Upper lobe of left lung (tissue), 6 donors: ENCODE measurements at regions not wholly inside any gene's neighbourhood (a gene's known extent, or its start where the extent isn't known, plus 50 kb on each side); places are given as distances from the start of the nearest gene placed in this dataset.

Source experiments
- ATAC-seq, 2 donors: fragments of 200-7000 bp; cut with Tn5 transposase; one replicate each; pipeline ENCODE4 v1.9.1; 2022; ENCODE audit warnings: mild to moderate bottlenecking in 2 of 2, moderate library complexity in 2 of 2; ENCODE audit not compliant: low FRiP score in 2 of 2
- DNase-seq, 2 donors: peaks; one replicate each; pipeline ENCODE4 v3.0.0-alpha.2; 2019 to 2020
- H3K27ac ChIP-seq, 4 donors: fragments of 200-600 bp; sonication (generic); one replicate each; pipeline ENCODE4 v1.5.1; 2016 to 2019
- H3K27me3 ChIP-seq, 4 donors: fragments of 200-600 bp; sonication (generic); one replicate each; pipeline ENCODE4 v1.5.1; 2017 to 2019
- H3K36me3 ChIP-seq, 4 donors: fragments of 200-600 bp; sonication (generic); one replicate each; pipeline ENCODE4 v1.5.1; 2016 to 2019
- H3K4me1 ChIP-seq, 4 donors: fragments of 200-600 bp; sonication (generic); one replicate each; pipeline ENCODE4 v1.5.1; 2018 to 2019
- H3K4me3 ChIP-seq, 4 donors: fragments of 200-600 bp; sonication (generic); one replicate each; pipeline ENCODE4 v1.5.1; 2017 to 2019; ENCODE audit warnings: mild to moderate bottlenecking in 2 of 4, moderate library complexity in 1 of 4
- H3K9me3 ChIP-seq, 4 donors: fragments of 200-600 bp; sonication (generic); one replicate each; pipeline ENCODE4 v1.5.1; 2018 to 2019
- EP300 ChIP-seq, 4 donors: sonication (generic); formaldehyde crosslinking; IDR thresholded peaks; one replicate each; pipeline ENCODE4 v1.5.1; 2017; ENCODE audit warnings: antibody characterized with exemption in 4 of 4, control low read depth in 2 of 4
- POLR2A ChIP-seq, 4 donors: fragments of 450-650 bp; IDR thresholded peaks; one replicate each; pipeline ENCODE4 v1.5.1; 2016 to 2017; ENCODE audit warnings: antibody characterized with exemption in 4 of 4, mild to moderate bottlenecking in 2 of 4
- POLR2AphosphoS5 ChIP-seq, 2 donors: sonication (generic); formaldehyde crosslinking; IDR thresholded peaks; one replicate each; pipeline ENCODE4 v1.5.1; 2017; ENCODE audit warnings: antibody characterized with exemption in 2 of 2
- WGBS, 2 donors: methylation state at CpG; one replicate each; pipeline ENCODE4 v1.1.5; 2017 to 2018; 5-methylcytosine and 5-hydroxymethylcytosine counted together
- TF ChIP-seq, protein P1 (sequence below), 6 experiments: fragments of 450-650 bp in 4 of 6; fragments of 200-600 bp in 2 of 6; sonication (generic) in 2 of 6; IDR thresholded peaks; one replicate each; pipeline ENCODE4 v1.5.1; 2016 to 2019; ENCODE audit warnings: antibody characterized with exemption in 6 of 6
- donor health status: DM: no; HTN: no; CAD: no; lungs with moderate emphysema.
- donor health status: DM: no; HTN: yes; CAD: no; lungs with severe emphysema.

- H3K27me3 ChIP-seq: no peaks in the 10 kb centered on the region
- 71 to 72% methylated on average over 11 of the region's 11 CpGs for WGBS, 2 donors
- H3K27ac ChIP-seq: no peak overlapping the region
- no peak overlapping the region for H3K4me3 ChIP-seq
- DNase-seq (no peak), ATAC-seq (no peak)
- no peak for TF ChIP-seq POLR2AphosphoS5 (IDR thresholded peaks at IDR 0.05)
- TF ChIP-seq, protein P1, sequence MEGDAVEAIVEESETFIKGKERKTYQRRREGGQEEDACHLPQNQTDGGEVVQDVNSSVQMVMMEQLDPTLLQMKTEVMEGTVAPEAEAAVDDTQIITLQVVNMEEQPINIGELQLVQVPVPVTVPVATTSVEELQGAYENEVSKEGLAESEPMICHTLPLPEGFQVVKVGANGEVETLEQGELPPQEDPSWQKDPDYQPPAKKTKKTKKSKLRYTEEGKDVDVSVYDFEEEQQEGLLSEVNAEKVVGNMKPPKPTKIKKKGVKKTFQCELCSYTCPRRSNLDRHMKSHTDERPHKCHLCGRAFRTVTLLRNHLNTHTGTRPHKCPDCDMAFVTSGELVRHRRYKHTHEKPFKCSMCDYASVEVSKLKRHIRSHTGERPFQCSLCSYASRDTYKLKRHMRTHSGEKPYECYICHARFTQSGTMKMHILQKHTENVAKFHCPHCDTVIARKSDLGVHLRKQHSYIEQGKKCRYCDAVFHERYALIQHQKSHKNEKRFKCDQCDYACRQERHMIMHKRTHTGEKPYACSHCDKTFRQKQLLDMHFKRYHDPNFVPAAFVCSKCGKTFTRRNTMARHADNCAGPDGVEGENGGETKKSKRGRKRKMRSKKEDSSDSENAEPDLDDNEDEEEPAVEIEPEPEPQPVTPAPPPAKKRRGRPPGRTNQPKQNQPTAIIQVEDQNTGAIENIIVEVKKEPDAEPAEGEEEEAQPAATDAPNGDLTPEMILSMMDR (IDR thresholded peaks at IDR 0.05): no peak
- TF ChIP-seq EP300 (IDR thresholded peaks at IDR 0.05): no peak
- TF ChIP-seq POLR2A (IDR thresholded peaks at IDR 0.05): no peak
- no peaks in the 10 kb centered on the region for H3K9me3 ChIP-seq
- no peaks in the 10 kb centered on the region for H3K4me1 ChIP-seq
- H3K36me3 ChIP-seq: no peaks in the 10 kb centered on the region
Observed at GRCh38 chr3:44080474-44081072, 161.1 kb upstream of the TOPAZ1 start.

GRCh38 chr3:44090036-44090435 is 151.7 kb upstream of the TOPAZ1 start:
- no peak for TF ChIP-seq EP300 (IDR thresholded peaks at IDR 0.05)
- TF ChIP-seq POLR2AphosphoS5 (IDR thresholded peaks at IDR 0.05): no peak
- TF ChIP-seq, protein P1 (IDR thresholded peaks at IDR 0.05): no peak
- TF ChIP-seq POLR2A (IDR thresholded peaks at IDR 0.05): no peak
- no peaks in the 10 kb centered on the region for H3K36me3 ChIP-seq
- ATAC-seq (no peak), DNase-seq (no peak)
- no peak overlapping the region for H3K27ac ChIP-seq
- H3K4me3 ChIP-seq: no peak overlapping the region
- H3K4me1 ChIP-seq: no peaks in the 10 kb centered on the region
- no peaks in the 10 kb centered on the region for H3K27me3 ChIP-seq
- H3K9me3 ChIP-seq: no peaks in the 10 kb centered on the region
- 87 to 95% methylated on average over 2 of the region's 2 CpGs for WGBS, 2 donors

GRCh38 chr3:44092497-44092896 is 149.2 kb upstream of the TOPAZ1 start:
- WGBS, 2 donors: 86 to 93% methylated on average over 3 of the region's 3 CpGs
- no peaks in the 10 kb centered on the region for H3K9me3 ChIP-seq
- H3K27ac ChIP-seq: no peak overlapping the region
- no peaks in the 10 kb centered on the region for H3K36me3 ChIP-seq
- H3K4me1 ChIP-seq: no peaks in the 10 kb centered on the region
- H3K27me3 ChIP-seq: no peaks in the 10 kb centered on the region
- DNase-seq (no peak), ATAC-seq (no peak)
- no peak for TF ChIP-seq POLR2A (IDR thresholded peaks at IDR 0.05)
- no peak for TF ChIP-seq POLR2AphosphoS5 (IDR thresholded peaks at IDR 0.05)
- TF ChIP-seq, protein P1 (IDR thresholded peaks at IDR 0.05): no peak
- TF ChIP-seq EP300 (IDR thresholded peaks at IDR 0.05): no peak
- no peak overlapping the region for H3K4me3 ChIP-seq

- Histone ChIP-seq H3K4me1 (no peaks in the 10 kb centered on the region), H3K36me3 (no peaks in the 10 kb centered on the region), H3K27ac (no peak overlapping the region), H3K27me3 (no peaks in the 10 kb centered on the region), H3K4me3 (no peak overlapping the region), H3K9me3 (no peaks in the 10 kb centered on the region)
- DNase-seq (no peak), ATAC-seq (no peak)
- WGBS, 2 donors: 56 to 77% methylated on average over 2 of the region's 2 CpGs
- TF ChIP-seq POLR2A (IDR thresholded peaks at IDR 0.05): no peak
- TF ChIP-seq, protein P1 (IDR thresholded peaks at IDR 0.05): no peak
- no peak for TF ChIP-seq EP300 (IDR thresholded peaks at IDR 0.05)
- TF ChIP-seq POLR2AphosphoS5 (IDR thresholded peaks at IDR 0.05): no peak
Observed at GRCh38 chr3:44093531-44093930, 148.2 kb upstream of the TOPAZ1 start.
